Stimulated activated CD4-positive, alpha-beta T cell treated with anti-CD3 and anti-CD28 coated beads, Interleukin-1b, Interleukin-23, amount 100 ng/mL, for 48 hours (primary cell): ENCODE measurements at regions not wholly inside any gene's neighbourhood (a gene's known extent, or its start where the extent isn't known, plus 50 kb on each side); places are given as distances from the start of the nearest gene placed in this dataset.

Experiments
- DNase-seq: peaks from one replicate; pipeline ENCODE4 v3.0.0-alpha.2; 2020

GRCh38 chr4:111512081-111512783, 633.0 kb upstream of the FAM241A start:
- no peak for DNase-seq

GRCh38 chr4:111519683-111520082, 625.6 kb upstream of the FAM241A start:
- DNase-seq, result no peak

- no peak for DNase-seq
Observed at GRCh38 chr4:111530446-111530845, 614.8 kb upstream of the FAM241A start.

DNA sequence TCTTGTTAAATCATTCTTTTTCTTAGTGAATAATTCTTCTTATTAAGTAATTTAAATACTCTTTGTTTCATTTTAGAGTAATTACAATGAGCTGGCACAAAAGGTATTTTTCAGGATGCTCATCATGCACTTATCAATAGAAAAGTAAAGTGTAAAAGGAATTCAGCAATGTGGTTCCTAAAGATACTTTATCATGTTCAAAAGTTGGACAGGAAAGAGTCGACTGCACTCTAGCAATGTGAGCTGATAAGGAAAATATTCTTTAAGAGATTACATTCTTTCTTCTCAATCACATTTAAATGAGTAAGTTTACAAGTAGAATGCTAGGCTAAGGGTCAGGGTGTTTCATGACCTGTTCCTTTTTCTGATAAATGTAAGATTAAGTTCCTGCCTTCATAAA, 609.5 kb upstream of the FAM241A start:
- no peak for DNase-seq

- DNase-seq, result no peak
Observed at GRCh38 chr4:111537165-111537564, 608.1 kb upstream of the FAM241A start.

GRCh38 chr4:111537871-111538270, 607.4 kb upstream of the FAM241A start:
- DNase-seq, result no peak

DNA sequence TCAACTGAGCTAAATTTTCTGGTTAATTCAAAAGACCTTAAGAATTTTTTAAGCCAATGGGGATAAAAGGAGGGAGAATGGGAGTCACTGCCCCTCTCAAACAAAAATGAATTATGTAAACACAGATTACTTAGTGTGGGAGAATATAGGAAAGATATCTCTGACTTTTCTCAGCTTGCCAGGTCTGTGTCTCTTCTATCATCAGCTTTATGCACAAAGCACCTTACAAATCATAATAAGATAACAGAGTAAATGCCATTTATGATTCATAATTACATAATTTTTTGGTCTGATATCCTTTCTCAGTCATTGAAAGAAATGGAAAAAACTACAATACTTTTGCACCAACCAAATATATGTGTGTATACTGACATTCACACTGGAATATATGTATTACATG, 604.6 kb upstream of the FAM241A start:
- no peak for DNase-seq

DNA sequence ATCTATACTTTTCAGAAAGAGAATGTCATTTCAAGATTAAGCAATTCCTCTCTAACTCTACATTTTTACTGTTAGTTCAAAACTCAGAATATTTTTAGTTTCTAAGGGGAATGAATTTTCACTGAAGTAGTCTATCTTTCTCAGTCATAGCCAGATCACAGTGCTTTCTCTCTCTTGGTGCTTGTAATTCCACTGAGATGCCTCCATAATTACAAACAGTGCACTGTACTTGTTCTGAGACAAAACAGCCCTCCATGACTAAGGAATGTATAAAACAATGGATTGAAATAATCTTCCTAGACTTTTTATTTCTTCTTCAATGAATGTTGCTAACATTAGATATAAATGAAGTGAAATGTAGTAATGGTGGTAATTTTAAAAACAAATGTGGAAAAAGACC, 603.2 kb upstream of the FAM241A start:
- DNase-seq, result no peak

GRCh38 chr4:111546881-111547280, 598.4 kb upstream of the FAM241A start:
- DNase-seq, result no peak

- no peak for DNase-seq
Observed at GRCh38 chr4:111556141-111556781, 589.0 kb upstream of the FAM241A start.

- DNase-seq, result no peak
Observed at GRCh38 chr4:111556851-111557250, 588.4 kb upstream of the FAM241A start.

GRCh38 chr4:111562826-111563225, 582.4 kb upstream of the FAM241A start:
- DNase-seq, result no peak

- DNase-seq, result no peak
Observed at GRCh38 chr4:111572470-111572869, 572.8 kb upstream of the FAM241A start.

DNA sequence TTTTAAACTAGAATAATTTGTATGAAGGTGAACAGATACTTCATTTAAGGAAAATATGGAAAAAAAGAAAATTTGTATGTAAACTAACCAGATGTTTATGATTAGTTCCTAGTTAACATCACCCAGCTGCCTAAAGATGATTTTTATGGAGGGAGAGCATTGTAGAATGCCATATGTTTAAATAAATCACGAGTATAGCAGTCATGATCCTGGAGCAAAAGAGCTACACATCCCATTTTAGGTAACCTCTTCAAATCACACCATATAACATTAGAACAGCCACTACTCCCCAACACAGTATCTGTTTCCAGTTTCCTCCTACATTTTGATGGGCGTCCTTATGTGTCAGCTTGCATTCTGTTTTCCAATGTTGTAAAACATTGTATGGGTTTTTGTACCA, 571.9 kb upstream of the FAM241A start:
- no peak for DNase-seq

GRCh38 chr4:111579767-111580166, 565.5 kb upstream of the FAM241A start:
- no peak for DNase-seq

DNA sequence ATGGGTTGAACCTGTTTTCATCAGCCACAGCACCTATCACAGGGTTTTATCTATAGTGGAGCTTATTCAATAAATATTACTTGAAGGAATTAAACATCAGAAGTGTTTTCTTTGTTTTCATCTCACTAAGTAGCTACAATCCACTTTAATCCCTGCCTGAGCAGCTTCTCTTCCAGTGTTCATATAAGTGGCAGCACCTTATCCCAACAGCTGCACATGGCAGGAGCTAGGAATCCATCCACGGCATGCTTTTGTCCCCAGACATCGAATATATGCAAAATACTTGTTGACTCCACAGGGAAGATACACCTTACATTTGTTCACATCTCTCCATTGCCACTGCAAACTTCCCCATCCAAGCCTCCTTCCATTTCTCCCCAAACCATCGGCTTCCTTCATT, 549.8 kb upstream of the FAM241A start:
- DNase-seq, result no peak

- DNase-seq, result no peak
Observed at GRCh38 chr4:111596491-111596890, 548.8 kb upstream of the FAM241A start.

GRCh38 chr4:111601671-111602070, 543.6 kb upstream of the FAM241A start:
- DNase-seq, result no peak

DNA sequence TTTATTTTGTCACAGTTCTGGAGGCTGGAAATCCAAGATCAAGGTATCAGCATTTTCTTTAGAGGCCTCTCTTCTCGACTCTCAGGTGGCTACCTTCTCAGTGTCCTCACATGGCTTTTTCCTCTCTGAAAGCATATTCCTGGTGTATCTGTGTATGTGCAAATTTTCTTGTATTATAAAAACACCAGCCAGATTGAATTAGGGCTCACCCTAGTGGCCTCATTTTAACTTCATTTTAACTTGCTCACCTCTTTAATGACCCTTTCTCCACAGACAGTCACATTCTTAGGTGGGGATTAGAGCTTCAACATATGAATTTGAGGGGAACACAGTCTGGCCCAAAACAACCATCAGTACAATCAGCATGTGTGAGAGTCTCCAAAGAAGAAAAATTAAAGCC, 542.4 kb upstream of the FAM241A start:
- DNase-seq, result no peak

- DNase-seq, result no peak
Observed at GRCh38 chr4:111605111-111605510, 540.1 kb upstream of the FAM241A start.

GRCh38 chr4:111610681-111611080, 534.6 kb upstream of the FAM241A start:
- no peak for DNase-seq

DNA sequence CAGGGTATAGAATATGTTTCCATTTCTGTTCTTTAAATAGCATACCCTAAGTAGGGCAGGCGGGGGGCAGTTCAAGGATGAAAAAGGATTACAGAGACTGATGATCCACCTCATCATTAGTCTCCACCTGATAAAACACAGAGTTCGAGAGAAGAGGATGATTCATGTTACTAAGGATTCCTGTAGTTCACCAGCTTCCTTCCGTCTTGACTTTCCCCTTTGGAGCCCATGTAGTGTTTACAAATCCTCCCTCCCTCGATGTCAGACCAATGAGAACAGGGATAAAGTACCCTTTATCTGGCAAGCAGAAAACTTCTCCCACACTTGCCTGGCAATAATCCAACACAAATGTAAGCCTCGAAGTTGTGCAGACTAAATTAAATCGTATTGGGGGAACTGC, 526.3 kb upstream of the FAM241A start:
- DNase-seq, result no peak

- DNase-seq, result no peak
Observed at GRCh38 chr4:111628437-111628836, 516.8 kb upstream of the FAM241A start.

DNA sequence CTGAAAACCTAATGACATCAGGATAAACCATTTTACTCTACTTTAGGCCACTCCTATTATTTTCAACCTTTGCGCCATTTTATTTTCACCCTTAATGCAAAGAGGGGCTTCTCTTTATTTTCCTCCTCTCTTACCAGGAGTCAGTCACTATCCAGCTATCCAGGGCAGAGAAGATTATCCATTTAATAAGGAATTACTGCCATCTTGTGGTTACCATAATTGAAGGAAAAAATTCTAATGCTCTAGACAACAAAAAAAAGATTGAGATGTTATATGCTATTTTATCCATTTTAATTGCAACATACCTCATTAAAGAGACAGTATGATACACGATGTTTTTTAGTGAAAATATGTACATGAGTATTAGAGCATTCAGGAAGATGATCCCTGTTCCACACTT, 514.5 kb upstream of the FAM241A start:
- no peak for DNase-seq
